ENCODE measurements at regions not wholly inside any gene's neighbourhood (a gene's known extent, or its start where the extent isn't known, plus 50 kb on each side); places are given as distances from the start of the nearest gene placed in this dataset.

DNA sequence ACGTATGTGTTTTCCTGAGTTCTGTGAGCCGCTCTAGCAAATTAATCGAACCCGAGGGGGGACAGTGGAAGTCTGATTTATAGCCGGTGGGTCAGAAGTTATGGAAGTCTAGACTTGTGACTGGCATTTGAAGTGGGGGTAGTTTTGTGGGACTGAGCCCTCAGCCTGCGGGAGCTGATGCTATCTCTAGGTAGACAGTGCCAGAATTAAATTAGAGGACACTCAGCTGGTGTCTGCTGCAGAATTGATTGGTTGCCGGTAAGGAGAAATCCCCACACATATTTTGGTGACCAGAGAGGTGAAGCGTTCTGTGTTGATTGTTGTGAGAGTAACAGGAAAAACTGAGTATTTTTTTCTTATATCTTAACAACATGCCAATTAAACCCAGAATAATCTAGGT, 143.8 kb upstream of the ADCY1 start:
- TF ChIP-seq, protein P1, sequence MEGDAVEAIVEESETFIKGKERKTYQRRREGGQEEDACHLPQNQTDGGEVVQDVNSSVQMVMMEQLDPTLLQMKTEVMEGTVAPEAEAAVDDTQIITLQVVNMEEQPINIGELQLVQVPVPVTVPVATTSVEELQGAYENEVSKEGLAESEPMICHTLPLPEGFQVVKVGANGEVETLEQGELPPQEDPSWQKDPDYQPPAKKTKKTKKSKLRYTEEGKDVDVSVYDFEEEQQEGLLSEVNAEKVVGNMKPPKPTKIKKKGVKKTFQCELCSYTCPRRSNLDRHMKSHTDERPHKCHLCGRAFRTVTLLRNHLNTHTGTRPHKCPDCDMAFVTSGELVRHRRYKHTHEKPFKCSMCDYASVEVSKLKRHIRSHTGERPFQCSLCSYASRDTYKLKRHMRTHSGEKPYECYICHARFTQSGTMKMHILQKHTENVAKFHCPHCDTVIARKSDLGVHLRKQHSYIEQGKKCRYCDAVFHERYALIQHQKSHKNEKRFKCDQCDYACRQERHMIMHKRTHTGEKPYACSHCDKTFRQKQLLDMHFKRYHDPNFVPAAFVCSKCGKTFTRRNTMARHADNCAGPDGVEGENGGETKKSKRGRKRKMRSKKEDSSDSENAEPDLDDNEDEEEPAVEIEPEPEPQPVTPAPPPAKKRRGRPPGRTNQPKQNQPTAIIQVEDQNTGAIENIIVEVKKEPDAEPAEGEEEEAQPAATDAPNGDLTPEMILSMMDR (conservative IDR thresholded peaks at IDR 0.05; ENCODE audit: low read depth in 2 of 2) = no peak
- TF ChIP-seq POLR2AphosphoS5 (IDR thresholded peaks at IDR 0.05; ENCODE audit: low read depth) = no peak
- TF ChIP-seq, protein P2, sequence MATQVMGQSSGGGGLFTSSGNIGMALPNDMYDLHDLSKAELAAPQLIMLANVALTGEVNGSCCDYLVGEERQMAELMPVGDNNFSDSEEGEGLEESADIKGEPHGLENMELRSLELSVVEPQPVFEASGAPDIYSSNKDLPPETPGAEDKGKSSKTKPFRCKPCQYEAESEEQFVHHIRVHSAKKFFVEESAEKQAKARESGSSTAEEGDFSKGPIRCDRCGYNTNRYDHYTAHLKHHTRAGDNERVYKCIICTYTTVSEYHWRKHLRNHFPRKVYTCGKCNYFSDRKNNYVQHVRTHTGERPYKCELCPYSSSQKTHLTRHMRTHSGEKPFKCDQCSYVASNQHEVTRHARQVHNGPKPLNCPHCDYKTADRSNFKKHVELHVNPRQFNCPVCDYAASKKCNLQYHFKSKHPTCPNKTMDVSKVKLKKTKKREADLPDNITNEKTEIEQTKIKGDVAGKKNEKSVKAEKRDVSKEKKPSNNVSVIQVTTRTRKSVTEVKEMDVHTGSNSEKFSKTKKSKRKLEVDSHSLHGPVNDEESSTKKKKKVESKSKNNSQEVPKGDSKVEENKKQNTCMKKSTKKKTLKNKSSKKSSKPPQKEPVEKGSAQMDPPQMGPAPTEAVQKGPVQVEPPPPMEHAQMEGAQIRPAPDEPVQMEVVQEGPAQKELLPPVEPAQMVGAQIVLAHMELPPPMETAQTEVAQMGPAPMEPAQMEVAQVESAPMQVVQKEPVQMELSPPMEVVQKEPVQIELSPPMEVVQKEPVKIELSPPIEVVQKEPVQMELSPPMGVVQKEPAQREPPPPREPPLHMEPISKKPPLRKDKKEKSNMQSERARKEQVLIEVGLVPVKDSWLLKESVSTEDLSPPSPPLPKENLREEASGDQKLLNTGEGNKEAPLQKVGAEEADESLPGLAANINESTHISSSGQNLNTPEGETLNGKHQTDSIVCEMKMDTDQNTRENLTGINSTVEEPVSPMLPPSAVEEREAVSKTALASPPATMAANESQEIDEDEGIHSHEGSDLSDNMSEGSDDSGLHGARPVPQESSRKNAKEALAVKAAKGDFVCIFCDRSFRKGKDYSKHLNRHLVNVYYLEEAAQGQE (IDR thresholded peaks at IDR 0.05; ENCODE audit: unreplicated experiment) = no peak
- TF ChIP-seq EZH2phosphoT487 (IDR thresholded peaks at IDR 0.05; ENCODE audit: unreplicated experiment) = no peak
- TF ChIP-seq, protein P3, sequence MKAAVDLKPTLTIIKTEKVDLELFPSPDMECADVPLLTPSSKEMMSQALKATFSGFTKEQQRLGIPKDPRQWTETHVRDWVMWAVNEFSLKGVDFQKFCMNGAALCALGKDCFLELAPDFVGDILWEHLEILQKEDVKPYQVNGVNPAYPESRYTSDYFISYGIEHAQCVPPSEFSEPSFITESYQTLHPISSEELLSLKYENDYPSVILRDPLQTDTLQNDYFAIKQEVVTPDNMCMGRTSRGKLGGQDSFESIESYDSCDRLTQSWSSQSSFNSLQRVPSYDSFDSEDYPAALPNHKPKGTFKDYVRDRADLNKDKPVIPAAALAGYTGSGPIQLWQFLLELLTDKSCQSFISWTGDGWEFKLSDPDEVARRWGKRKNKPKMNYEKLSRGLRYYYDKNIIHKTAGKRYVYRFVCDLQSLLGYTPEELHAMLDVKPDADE (IDR thresholded peaks at IDR 0.05) = no peak
- TF ChIP-seq EZH2 (IDR thresholded peaks at IDR 0.05; ENCODE audit: low read depth, unreplicated experiment) = no peak
- no peak for TF ChIP-seq CREB1 (CRISPR knock-in tag; IDR thresholded peaks at IDR 0.05; ENCODE audit: low read depth)
- no peak for TF ChIP-seq ZNF331 (CRISPR knock-in tag; IDR thresholded peaks at IDR 0.05; ENCODE audit: low read depth)
- TF ChIP-seq JUNB (IDR thresholded peaks at IDR 0.05; ENCODE audit: unreplicated experiment) = no peak
- no peak for TF ChIP-seq ZNF114 (CRISPR knock-in tag; IDR thresholded peaks at IDR 0.05)
- TF ChIP-seq NANOG (IDR thresholded peaks at IDR 0.05; ENCODE audit: borderline replicate concordance) = no peak

Measured in GM23338 (cell line).